ENCODE measurements at regions not wholly inside any gene's neighbourhood (a gene's known extent, or its start where the extent isn't known, plus 50 kb on each side); places are given as distances from the start of the nearest gene placed in this dataset.

GRCh38 chr3:22542311-22542710 lies 660.8 kb upstream of the UBE2E2 start:
- FAIRE-seq (no peak), ATAC-seq (no peak), DNase-seq (ENCODE audit: low read depth in 1 of 2, low spot score in 1 of 2) (no peak)
- Histone ChIP-seq H3K9me3 (no peaks in the 10 kb centered on the region), H3K4me1 (no peaks in the 10 kb centered on the region), H3K4me3 (no peak overlapping the region), H3K4me2 (no peak overlapping the region), H3K27ac (no peak overlapping the region)
- POLR2A ChIA-PET, result no interaction called here
- TF ChIP-seq JUNB (IDR thresholded peaks at IDR 0.05) (no peak), FOSL2 (IDR thresholded peaks at IDR 0.05) (no peak), FOSL2 (CRISPR knock-in tag; IDR thresholded peaks at IDR 0.05) (peak; percentile 30; the same call in 1 of the 2 replicates)
- CTCF ChIA-PET, result interaction anchor here (1.2 kb wide), 1 partner anchor 22 kb away, joined by 5 read pairs; no protein-coding TSS in a partner anchor
- WGBS (ENCODE audit: missing lambda C conversion rate), result 30% methylated on average over 2 of the region's 2 CpGs

- ChIA-PET POLR2A (no interaction called here), CTCF (interaction anchor here (1.0 to 1.9 kb wide), 2 partner anchors 9 to 332 kb away, joined by 3 to 6 read pairs; no protein-coding TSS in a partner anchor)
- no peaks in the 10 kb centered on the region for H3K4me1 ChIP-seq
- TF ChIP-seq CBX2 (IDR thresholded peaks at IDR 0.05; ENCODE audit: borderline replicate concordance, low read depth), result no peak
- TF ChIP-seq POLR2A (IDR thresholded peaks at IDR 0.05; ENCODE audit: low read length), result no peak
- no peak for TF ChIP-seq RARB (CRISPR knock-in tag; IDR thresholded peaks at IDR 0.05)
- TF ChIP-seq CBX8 (IDR thresholded peaks at IDR 0.05), result no peak
- no peak for ATAC-seq
- 19% methylated on average over 5 of the region's 5 CpGs for WGBS (ENCODE audit: missing lambda C conversion rate)
- DNase-seq (ENCODE audit: low read depth in 1 of 2, low spot score in 1 of 2), result no peak
- no peak for FAIRE-seq
- H3K4me3 ChIP-seq, result no peak overlapping the region
- H3K27ac ChIP-seq, result no peak overlapping the region
- no peaks in the 10 kb centered on the region for H3K9me3 ChIP-seq
- no peak overlapping the region for H3K4me2 ChIP-seq
Observed at GRCh38 chr3:22555753-22556435, 647.2 kb upstream of the UBE2E2 start.

DNA sequence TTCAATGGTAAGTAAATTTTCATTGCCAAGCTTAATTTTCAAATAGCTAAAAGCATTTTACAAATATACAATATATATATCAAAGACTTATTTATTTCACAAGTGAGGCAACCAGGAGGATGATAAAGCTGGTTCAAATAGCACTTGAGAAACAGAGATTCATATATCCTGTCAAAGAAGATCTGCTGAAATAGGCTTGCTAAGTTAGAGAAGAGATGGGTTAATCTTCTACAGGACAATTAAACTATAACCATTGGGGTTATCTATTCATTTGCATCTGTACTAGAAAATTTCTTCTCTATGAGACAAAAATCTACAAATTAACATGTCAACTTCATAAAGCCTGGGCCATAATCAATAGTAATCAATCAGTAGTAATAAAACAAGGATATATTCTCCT lies 637.7 kb upstream of the UBE2E2 start:
- H3K9me3 ChIP-seq, result no peaks in the 10 kb centered on the region
- H3K4me1 ChIP-seq, result no peaks in the 10 kb centered on the region
- FAIRE-seq (no peak), ATAC-seq (no peak), DNase-seq (ENCODE audit: low read depth in 1 of 2, low spot score in 1 of 2) (no peak)
- H3K27ac ChIP-seq, result no peak overlapping the region
- CTCF ChIA-PET, result interaction anchor here (1.0 kb wide), 1 partner anchor 13 kb away, joined by 3 read pairs; no protein-coding TSS in a partner anchor
- no peak overlapping the region for H3K4me3 ChIP-seq
- H3K4me2 ChIP-seq, result no peak overlapping the region
- TF ChIP-seq HOXB13 (CRISPR knock-in tag; IDR thresholded peaks at IDR 0.05; ENCODE audit: low read depth) (no peak), HOXB5 (CRISPR knock-in tag; IDR thresholded peaks at IDR 0.05) (no peak), HEYL (CRISPR knock-in tag; IDR thresholded peaks at IDR 0.05) (no peak), EP300 (IDR thresholded peaks at IDR 0.05) (no peak), NPAS2 (CRISPR knock-in tag; IDR thresholded peaks at IDR 0.05; ENCODE audit: borderline replicate concordance) (no peak), CBX2 (IDR thresholded peaks at IDR 0.05; ENCODE audit: borderline replicate concordance, low read depth) (no peak), KDM5A (IDR thresholded peaks at IDR 0.05) (no peak), EHF (CRISPR knock-in tag; IDR thresholded peaks at IDR 0.05) (no peak), FOXS1 (CRISPR knock-in tag; IDR thresholded peaks at IDR 0.05) (no peak), MAX (IDR thresholded peaks at IDR 0.05) (no peak), CEBPB (IDR thresholded peaks at IDR 0.05) (no peak), MAFK (IDR thresholded peaks at IDR 0.05; ENCODE audit: partially characterized antibody) (no peak), EHMT2 (IDR thresholded peaks at IDR 0.05; ENCODE audit: low read depth) (no peak), RARB (CRISPR knock-in tag; IDR thresholded peaks at IDR 0.05) (no peak), RAD21 (conservative IDR thresholded peaks at IDR 0.05 in 1 of 2, IDR thresholded peaks at IDR 0.05 in 1 of 2) (no peak)
- TF ChIP-seq, protein P1, sequence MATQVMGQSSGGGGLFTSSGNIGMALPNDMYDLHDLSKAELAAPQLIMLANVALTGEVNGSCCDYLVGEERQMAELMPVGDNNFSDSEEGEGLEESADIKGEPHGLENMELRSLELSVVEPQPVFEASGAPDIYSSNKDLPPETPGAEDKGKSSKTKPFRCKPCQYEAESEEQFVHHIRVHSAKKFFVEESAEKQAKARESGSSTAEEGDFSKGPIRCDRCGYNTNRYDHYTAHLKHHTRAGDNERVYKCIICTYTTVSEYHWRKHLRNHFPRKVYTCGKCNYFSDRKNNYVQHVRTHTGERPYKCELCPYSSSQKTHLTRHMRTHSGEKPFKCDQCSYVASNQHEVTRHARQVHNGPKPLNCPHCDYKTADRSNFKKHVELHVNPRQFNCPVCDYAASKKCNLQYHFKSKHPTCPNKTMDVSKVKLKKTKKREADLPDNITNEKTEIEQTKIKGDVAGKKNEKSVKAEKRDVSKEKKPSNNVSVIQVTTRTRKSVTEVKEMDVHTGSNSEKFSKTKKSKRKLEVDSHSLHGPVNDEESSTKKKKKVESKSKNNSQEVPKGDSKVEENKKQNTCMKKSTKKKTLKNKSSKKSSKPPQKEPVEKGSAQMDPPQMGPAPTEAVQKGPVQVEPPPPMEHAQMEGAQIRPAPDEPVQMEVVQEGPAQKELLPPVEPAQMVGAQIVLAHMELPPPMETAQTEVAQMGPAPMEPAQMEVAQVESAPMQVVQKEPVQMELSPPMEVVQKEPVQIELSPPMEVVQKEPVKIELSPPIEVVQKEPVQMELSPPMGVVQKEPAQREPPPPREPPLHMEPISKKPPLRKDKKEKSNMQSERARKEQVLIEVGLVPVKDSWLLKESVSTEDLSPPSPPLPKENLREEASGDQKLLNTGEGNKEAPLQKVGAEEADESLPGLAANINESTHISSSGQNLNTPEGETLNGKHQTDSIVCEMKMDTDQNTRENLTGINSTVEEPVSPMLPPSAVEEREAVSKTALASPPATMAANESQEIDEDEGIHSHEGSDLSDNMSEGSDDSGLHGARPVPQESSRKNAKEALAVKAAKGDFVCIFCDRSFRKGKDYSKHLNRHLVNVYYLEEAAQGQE (IDR thresholded peaks at IDR 0.05), result no peak
- POLR2A ChIA-PET, result no interaction called here
